GM23338 (cell line): ENCODE measurements at regions not wholly inside any gene's neighbourhood (a gene's known extent, or its start where the extent isn't known, plus 50 kb on each side); places are given as distances from the start of the nearest gene placed in this dataset.

Source experiments
- ATAC-seq: fragments of 200-7000 bp; cut with Tn5 transposase; 3 replicates; pipeline ENCODE4 v1.9.1; 2020
- DNase-seq: peaks from one replicate; pipeline ENCODE4 v3.0.0-alpha.2; 2015; ENCODE audit warnings: low spot score
- H2AFZ ChIP-seq: fragments of 200-600 bp; sonication (generic); 2 replicates; pipeline ENCODE4 v1.8.0; 2016; ENCODE audit warnings: antibody characterized with exemption, mild to moderate bottlenecking, moderate library complexity
- H3F3A ChIP-seq: fragments of 200-600 bp; sonication (generic); replicated peaks from 2 replicates; pipeline ENCODE4 v1.8.0; 2017; ENCODE audit warnings: antibody characterized with exemption, mixed run types, low read depth
- H3K27ac ChIP-seq: fragments of 200-600 bp; sonication (generic); 2 replicates; pipeline ENCODE4 v1.6.1; 2016; ENCODE audit warnings: low read depth
- H3K27me3 ChIP-seq: fragments of 200-600 bp; sonication (generic); 2 replicates; pipeline ENCODE4 v1.8.0; 2016; ENCODE audit warnings: mild to moderate bottlenecking, mixed run types, moderate library complexity; ENCODE audit not compliant: insufficient read depth
- H3K36me3 ChIP-seq: fragments of 200-600 bp; sonication (generic); 2 replicates; pipeline ENCODE4 v1.8.0; 2016; ENCODE audit warnings: mild to moderate bottlenecking; ENCODE audit not compliant: insufficient read depth
- H3K4me1 ChIP-seq: fragments of 200-600 bp; sonication (generic); 2 replicates; pipeline ENCODE4 v1.8.0; 2016; ENCODE audit warnings: mild to moderate bottlenecking, moderate library complexity; ENCODE audit not compliant: insufficient read depth
- H3K4me2 ChIP-seq: fragments of 200-600 bp; sonication (generic); 2 replicates; pipeline ENCODE4 v1.7.1; 2017; ENCODE audit warnings: mixed run types
- H3K4me3 ChIP-seq: fragments of 200-600 bp; sonication (generic); 2 replicates; pipeline ENCODE4 v1.6.1; 2016; ENCODE audit warnings: mixed run types
- H3K79me2 ChIP-seq: fragments of 200-600 bp; sonication (generic); replicated peaks from 2 replicates; pipeline ENCODE4 v1.8.0; 2017; ENCODE audit warnings: mild to moderate bottlenecking; ENCODE audit not compliant: insufficient read depth
- H3K9me2 ChIP-seq: fragments of 200-600 bp; sonication (generic); 2 replicates; pipeline ENCODE4 v1.8.0; 2017; ENCODE audit not compliant: insufficient read depth
- H4K20me1 ChIP-seq: fragments of 200-600 bp; sonication (generic); replicated peaks from 2 replicates; pipeline ENCODE4 v1.8.0; 2017; ENCODE audit warnings: mild to moderate bottlenecking; ENCODE audit not compliant: insufficient read depth
- H3K27ac Mint-ChIP-seq: 2 replicates; pipeline ENCODE4 v1.8.0; 2020; ENCODE audit warnings: inconsistent platforms, mild to moderate bottlenecking, moderate library complexity, mixed read lengths
- H3K27me3 Mint-ChIP-seq: 3 replicates; pipeline ENCODE4 v1.8.0; 2022; ENCODE audit warnings: low read depth, mild to moderate bottlenecking, moderate library complexity, mixed read lengths, inconsistent platforms; ENCODE audit not compliant: insufficient read depth, poor library complexity
- H3K36me3 Mint-ChIP-seq: 3 replicates; pipeline ENCODE4 v1.8.0; 2021; ENCODE audit warnings: low read depth, mild to moderate bottlenecking, inconsistent platforms, moderate library complexity, mixed read lengths
- H3K4me1 Mint-ChIP-seq: 3 replicates; pipeline ENCODE4 v1.8.0; 2020; ENCODE audit warnings: mild to moderate bottlenecking, inconsistent platforms, mixed read lengths
- H3K4me3 Mint-ChIP-seq: 3 replicates; pipeline ENCODE4 v1.8.0; 2021; ENCODE audit warnings: moderate library complexity, mild to moderate bottlenecking, inconsistent platforms, mixed read lengths
- H3K9me3 Mint-ChIP-seq: 3 replicates; pipeline ENCODE4 v1.8.0; 2020; ENCODE audit warnings: moderate library complexity, mild to moderate bottlenecking, inconsistent platforms, mixed read lengths
- CREB1 ChIP-seq: fragments of 250-450 bp; sonication (Bioruptor Pico); IDR thresholded peaks from 2 replicates; pipeline ENCODE4 v1.5.0; 2020; ENCODE audit warnings: low read depth, mild to moderate bottlenecking, moderate library complexity
- EZH2 ChIP-seq: fragments of 200-600 bp; sonication (generic); IDR thresholded peaks from one replicate; pipeline ENCODE4 v1.8.0; 2017; ENCODE audit warnings: antibody characterized with exemption, mild to moderate bottlenecking, low read depth; ENCODE audit not compliant: unreplicated experiment
- JUNB ChIP-seq: IDR thresholded peaks from one replicate; pipeline ENCODE4 v1.6.1; 2016; ENCODE audit warnings: antibody characterized with exemption; ENCODE audit not compliant: unreplicated experiment
- POLR2AphosphoS5 ChIP-seq: IDR thresholded peaks from 2 replicates; pipeline ENCODE4 v1.6.1; 2016; ENCODE audit warnings: antibody characterized with exemption, low read depth
- STAT1 ChIP-seq: IDR thresholded peaks from one replicate; pipeline ENCODE4 v1.6.1; 2016; ENCODE audit warnings: antibody characterized with exemption; ENCODE audit not compliant: unreplicated experiment
- ZNF114 ChIP-seq: fragments of 250-450 bp; sonication (Bioruptor Pico); IDR thresholded peaks from 2 replicates; pipeline ENCODE4 v1.5.0; 2020; ENCODE audit warnings: mild to moderate bottlenecking, moderate library complexity
- ZNF331 ChIP-seq: fragments of 250-450 bp; sonication (Bioruptor Pico); IDR thresholded peaks from 2 replicates; pipeline ENCODE4 v1.5.0; 2020; ENCODE audit warnings: low read depth, mild to moderate bottlenecking, moderate library complexity
- TF ChIP-seq, protein P1 (sequence below): IDR thresholded peaks from one replicate; pipeline ENCODE4 v1.6.1; 2018; ENCODE audit warnings: antibody characterized with exemption; ENCODE audit not compliant: unreplicated experiment

- H3K4me2 ChIP-seq: peak overlapping the region; percentile 57
Observed at GRCh38 chr11:44467931-44468330, 97.5 kb upstream of the CD82 start.

DNA sequence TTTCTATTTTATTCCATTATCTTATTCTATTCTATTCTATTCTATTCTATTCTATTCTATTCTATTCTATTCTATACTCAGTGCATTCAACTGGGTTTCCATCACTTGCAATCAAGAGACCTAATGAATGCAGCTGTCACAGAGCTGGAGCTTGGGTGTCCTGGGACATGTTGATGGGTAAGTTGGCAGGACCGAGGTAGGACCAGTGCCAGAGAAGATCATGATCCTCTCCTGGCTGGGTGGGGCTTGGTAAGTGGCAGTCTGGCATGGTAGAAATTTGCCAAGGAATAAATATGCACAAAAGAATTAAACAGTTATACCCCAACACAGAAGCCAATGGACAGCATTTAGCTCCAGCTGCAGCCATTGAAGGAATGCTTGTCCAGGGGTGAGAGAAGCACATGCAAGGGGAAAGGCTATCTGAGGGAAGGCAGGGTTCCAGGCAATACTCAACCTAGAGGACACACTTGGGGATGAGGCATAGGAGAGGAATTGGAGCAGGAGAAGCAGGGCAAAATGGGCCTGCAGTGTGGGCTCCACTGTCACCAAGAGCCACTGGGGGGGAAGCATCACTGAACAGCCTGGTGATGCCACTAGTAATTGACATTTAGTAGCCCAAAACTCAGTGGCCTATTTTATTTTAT lies 97.0 kb upstream of the CD82 start:
- no peak overlapping the region for H3K4me3 ChIP-seq
- no peak overlapping the region for H3K27ac ChIP-seq
- peaks cover 13% of the 10 kb centered on the region for H3K4me1 Mint-ChIP-seq
- H3K9me3 Mint-ChIP-seq: peaks cover 31% of the 10 kb centered on the region
- no peak for DNase-seq
- H3K27me3 ChIP-seq: no peaks in the 10 kb centered on the region
- TF ChIP-seq POLR2AphosphoS5 (no peak), ZNF331 (CRISPR knock-in tag) (no peak), CREB1 (CRISPR knock-in tag) (no peak), EZH2 (no peak), JUNB (no peak)
- peaks cover 8% of the 10 kb centered on the region for H3K4me1 ChIP-seq
- no peak overlapping the region for H3K4me2 ChIP-seq
- H3F3A ChIP-seq: no peaks in the 10 kb centered on the region
- no peak overlapping the region for H3K27ac Mint-ChIP-seq
- no peaks in the 10 kb centered on the region for H3K9me2 ChIP-seq
- H3K36me3 ChIP-seq: no peaks in the 10 kb centered on the region
- H2AFZ ChIP-seq: no peak overlapping the region
- H3K36me3 Mint-ChIP-seq: peaks cover 7% of the 10 kb centered on the region
- no peaks in the 10 kb centered on the region for H3K79me2 ChIP-seq
- H4K20me1 ChIP-seq: no peaks in the 10 kb centered on the region
- no peak overlapping the region for H3K4me3 Mint-ChIP-seq
- H3K27me3 Mint-ChIP-seq: peaks cover 10% of the 10 kb centered on the region
- no peak for ATAC-seq

More at GRCh38 chr11:44467931-44468330, 97.5 kb upstream of the CD82 start:
- TF ChIP-seq STAT1 (no peak), ZNF114 (CRISPR knock-in tag) (0 out of 2 replicates have a peak, but pooled peaks have one; percentile 4)
- no peaks in the 10 kb centered on the region for H3K9me2 ChIP-seq
- no peak overlapping the region for H3K27ac Mint-ChIP-seq
- no peak overlapping the region for H3K27ac ChIP-seq
- peak; percentile 60 for ATAC-seq
- no peak overlapping the region; the same call in 2 of the 3 replicates for H3K4me3 Mint-ChIP-seq
- H3K36me3 ChIP-seq: no peaks in the 10 kb centered on the region
- H3K36me3 Mint-ChIP-seq: peaks cover 7% of the 10 kb centered on the region
- H3K79me2 ChIP-seq: no peaks in the 10 kb centered on the region
- H4K20me1 ChIP-seq: no peaks in the 10 kb centered on the region
- H3K27me3 Mint-ChIP-seq: peaks cover 10% of the 10 kb centered on the region
- H3K4me1 ChIP-seq: peaks cover 8% of the 10 kb centered on the region
- peaks cover 13% of the 10 kb centered on the region for H3K4me1 Mint-ChIP-seq
- H3K27me3 ChIP-seq: no peaks in the 10 kb centered on the region
- peak; percentile 45 for DNase-seq
- H2AFZ ChIP-seq: peak overlapping the region; percentile 61; the same call in 1 of the 2 replicates
- peaks cover 36% of the 10 kb centered on the region for H3K9me3 Mint-ChIP-seq
- H3F3A ChIP-seq: no peaks in the 10 kb centered on the region
- H3K4me3 ChIP-seq: no peak overlapping the region

GRCh38 chr11:44469412-44469811 lies 96.1 kb upstream of the CD82 start:
- no peak for TF ChIP-seq STAT1
- TF ChIP-seq, protein P1, sequence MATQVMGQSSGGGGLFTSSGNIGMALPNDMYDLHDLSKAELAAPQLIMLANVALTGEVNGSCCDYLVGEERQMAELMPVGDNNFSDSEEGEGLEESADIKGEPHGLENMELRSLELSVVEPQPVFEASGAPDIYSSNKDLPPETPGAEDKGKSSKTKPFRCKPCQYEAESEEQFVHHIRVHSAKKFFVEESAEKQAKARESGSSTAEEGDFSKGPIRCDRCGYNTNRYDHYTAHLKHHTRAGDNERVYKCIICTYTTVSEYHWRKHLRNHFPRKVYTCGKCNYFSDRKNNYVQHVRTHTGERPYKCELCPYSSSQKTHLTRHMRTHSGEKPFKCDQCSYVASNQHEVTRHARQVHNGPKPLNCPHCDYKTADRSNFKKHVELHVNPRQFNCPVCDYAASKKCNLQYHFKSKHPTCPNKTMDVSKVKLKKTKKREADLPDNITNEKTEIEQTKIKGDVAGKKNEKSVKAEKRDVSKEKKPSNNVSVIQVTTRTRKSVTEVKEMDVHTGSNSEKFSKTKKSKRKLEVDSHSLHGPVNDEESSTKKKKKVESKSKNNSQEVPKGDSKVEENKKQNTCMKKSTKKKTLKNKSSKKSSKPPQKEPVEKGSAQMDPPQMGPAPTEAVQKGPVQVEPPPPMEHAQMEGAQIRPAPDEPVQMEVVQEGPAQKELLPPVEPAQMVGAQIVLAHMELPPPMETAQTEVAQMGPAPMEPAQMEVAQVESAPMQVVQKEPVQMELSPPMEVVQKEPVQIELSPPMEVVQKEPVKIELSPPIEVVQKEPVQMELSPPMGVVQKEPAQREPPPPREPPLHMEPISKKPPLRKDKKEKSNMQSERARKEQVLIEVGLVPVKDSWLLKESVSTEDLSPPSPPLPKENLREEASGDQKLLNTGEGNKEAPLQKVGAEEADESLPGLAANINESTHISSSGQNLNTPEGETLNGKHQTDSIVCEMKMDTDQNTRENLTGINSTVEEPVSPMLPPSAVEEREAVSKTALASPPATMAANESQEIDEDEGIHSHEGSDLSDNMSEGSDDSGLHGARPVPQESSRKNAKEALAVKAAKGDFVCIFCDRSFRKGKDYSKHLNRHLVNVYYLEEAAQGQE: no peak
- Mint-ChIP-seq H3K9me3 (peaks cover 21% of the 10 kb centered on the region), H3K4me1 (peaks cover 13% of the 10 kb centered on the region), H3K27me3 (peaks cover 10% of the 10 kb centered on the region), H3K4me3 (no peak overlapping the region), H3K36me3 (peaks cover 6% of the 10 kb centered on the region), H3K27ac (no peak overlapping the region)
- Histone ChIP-seq H3K9me2 (no peaks in the 10 kb centered on the region), H3K27me3 (no peaks in the 10 kb centered on the region), H3K4me3 (no peak overlapping the region), H3K27ac (no peak overlapping the region), H3K4me1 (peaks cover 8% of the 10 kb centered on the region), H3K79me2 (no peaks in the 10 kb centered on the region), H2AFZ (no peak overlapping the region), H3K4me2 (no peak overlapping the region), H4K20me1 (no peaks in the 10 kb centered on the region), H3F3A (no peaks in the 10 kb centered on the region), H3K36me3 (no peaks in the 10 kb centered on the region)
- ATAC-seq: no peak
- no peak for DNase-seq
